ENCODE measurements at regions not wholly inside any gene's neighbourhood (a gene's known extent, or its start where the extent isn't known, plus 50 kb on each side); places are given as distances from the start of the nearest gene placed in this dataset.

GRCh38 chr14:86897704-86898513 lies 1095.1 kb downstream of the GALC start:
- H2AFZ ChIP-seq (replicated peaks) = no peak overlapping the region
- H4K20me1 ChIP-seq (ENCODE audit: low read depth) = no peaks in the 10 kb centered on the region
- no peak for DNase-seq (ENCODE audit: low spot score)
- H3K27ac ChIP-seq = no peak overlapping the region
- H3K4me1 ChIP-seq = no peaks in the 10 kb centered on the region
- Mint-ChIP-seq H3K4me1 (no peaks in the 10 kb centered on the region), H3K4me3 (no peak overlapping the region), H3K27me3 (ENCODE audit: insufficient read depth, low read depth) (no peaks in the 10 kb centered on the region), H3K9me3 (no peaks in the 10 kb centered on the region), H3K27ac (no peak overlapping the region), H3K36me3 (no peaks in the 10 kb centered on the region)
- H3F3A ChIP-seq (ENCODE audit: low read depth) = no peaks in the 10 kb centered on the region
- no peak overlapping the region for H3K4me2 ChIP-seq
- no peaks in the 10 kb centered on the region for H3K36me3 ChIP-seq
- H3K27me3 ChIP-seq = no peaks in the 10 kb centered on the region
- H3K4me3 ChIP-seq = no peak overlapping the region
- no peak overlapping the region for H3K9ac ChIP-seq
- no peaks in the 10 kb centered on the region for H3K9me3 ChIP-seq (ENCODE audit: low read depth)
- no peaks in the 10 kb centered on the region for H3K79me2 ChIP-seq (ENCODE audit: low read depth)
- no peak for TF ChIP-seq EZH2 (IDR thresholded peaks at IDR 0.05)
- no peak for TF ChIP-seq CTCF (IDR thresholded peaks at IDR 0.05)

- H3K27ac ChIP-seq = no peak overlapping the region
- no peak overlapping the region for H3K9ac ChIP-seq
- Mint-ChIP-seq H3K9me3 (no peaks in the 10 kb centered on the region), H3K27me3 (ENCODE audit: insufficient read depth, low read depth) (no peaks in the 10 kb centered on the region), H3K27ac (no peak overlapping the region), H3K4me3 (no peak overlapping the region), H3K4me1 (no peaks in the 10 kb centered on the region), H3K36me3 (no peaks in the 10 kb centered on the region)
- no peaks in the 10 kb centered on the region for H3K79me2 ChIP-seq (ENCODE audit: low read depth)
- no peaks in the 10 kb centered on the region for H3K27me3 ChIP-seq
- H3K36me3 ChIP-seq = no peaks in the 10 kb centered on the region
- no peak for TF ChIP-seq CTCF (IDR thresholded peaks at IDR 0.05)
- TF ChIP-seq EZH2phosphoT487 (IDR thresholded peaks at IDR 0.05) = no peak
- TF ChIP-seq EZH2 (IDR thresholded peaks at IDR 0.05) = no peak
- no peaks in the 10 kb centered on the region for H3K9me3 ChIP-seq (ENCODE audit: low read depth)
- H3K4me2 ChIP-seq = no peak overlapping the region
- H3K4me3 ChIP-seq = no peak overlapping the region
- H3K4me1 ChIP-seq = no peaks in the 10 kb centered on the region
- DNase-seq (ENCODE audit: low spot score) = no peak
- H3F3A ChIP-seq (ENCODE audit: low read depth) = no peaks in the 10 kb centered on the region
- no peak overlapping the region for H2AFZ ChIP-seq (replicated peaks)
- H4K20me1 ChIP-seq (ENCODE audit: low read depth) = no peaks in the 10 kb centered on the region
Observed at GRCh38 chr14:86897224-86897623, 1095.8 kb downstream of the GALC start.

- no peaks in the 10 kb centered on the region for H4K20me1 ChIP-seq (ENCODE audit: low read depth)
- no peak for TF ChIP-seq EZH2 (IDR thresholded peaks at IDR 0.05)
- TF ChIP-seq CTCF (IDR thresholded peaks at IDR 0.05) = no peak
- no peak for TF ChIP-seq EZH2phosphoT487 (IDR thresholded peaks at IDR 0.05)
- no peak overlapping the region for H3K4me3 Mint-ChIP-seq
- H3K27me3 ChIP-seq = no peaks in the 10 kb centered on the region
- H3K4me3 ChIP-seq = no peak overlapping the region
- no peak overlapping the region for H3K27ac Mint-ChIP-seq
- H3F3A ChIP-seq (ENCODE audit: low read depth) = no peaks in the 10 kb centered on the region
- H3K9ac ChIP-seq = no peak overlapping the region
- no peaks in the 10 kb centered on the region for H3K9me3 Mint-ChIP-seq
- no peaks in the 10 kb centered on the region for H3K4me1 ChIP-seq
- no peaks in the 10 kb centered on the region for H3K79me2 ChIP-seq (ENCODE audit: low read depth)
- no peak overlapping the region for H3K27ac ChIP-seq
- DNase-seq (ENCODE audit: low spot score) = no peak
- no peaks in the 10 kb centered on the region for H3K36me3 Mint-ChIP-seq
- H3K9me3 ChIP-seq (ENCODE audit: low read depth) = no peaks in the 10 kb centered on the region
- H3K4me1 Mint-ChIP-seq = no peaks in the 10 kb centered on the region
- no peak overlapping the region for H3K4me2 ChIP-seq
- H3K36me3 ChIP-seq = no peaks in the 10 kb centered on the region
- no peaks in the 10 kb centered on the region for H3K27me3 Mint-ChIP-seq (ENCODE audit: insufficient read depth, low read depth)
- H2AFZ ChIP-seq (replicated peaks) = no peak overlapping the region
Observed at GRCh38 chr14:86896701-86897100, 1096.3 kb downstream of the GALC start.

All from neural progenitor cell (in vitro differentiated cells).